CD14-positive monocyte (primary cell): ENCODE measurements at regions not wholly inside any gene's neighbourhood (a gene's known extent, or its start where the extent isn't known, plus 50 kb on each side); places are given as distances from the start of the nearest gene placed in this dataset.

Experiments used
- DNase-seq, 3 donors: peaks; one replicate each; pipeline ENCODE4 v3.0.0-alpha.2; 2011 to 2022
- H2AFZ ChIP-seq: 2 replicates; pipeline ENCODE4 v1.6.0; 2012; ENCODE audit warnings: mild to moderate bottlenecking, low read depth, low read length, inconsistent platforms; ENCODE audit not compliant: insufficient read depth, poor library complexity, severe bottlenecking
- H3K27ac ChIP-seq, 2 donors: 1 replicate in 1 of 2; 2 replicates in 1 of 2; pipeline ENCODE4 v1.5.1; 2012 to 2013; ENCODE audit warnings: low read length in 2 of 2, control low read depth in 1 of 2, inconsistent platforms in 1 of 2, low read depth in 1 of 2, mild to moderate bottlenecking in 1 of 2
- H3K27me3 ChIP-seq, 2 donors: one replicate each; pipeline versions ENCODE4 v1.6.0 to v1.6.1; 2011 to 2013; ENCODE audit warnings: low read length in 2 of 2; ENCODE audit not compliant: control insufficient read depth in 2 of 2, insufficient read depth in 2 of 2
- H3K36me3 ChIP-seq, 2 donors: replicated peaks in 1 of 2; 1 replicate in 1 of 2; 2 replicates in 1 of 2; pipeline versions ENCODE4 v1.5.1 to v1.6.1; 2012 to 2013; ENCODE audit warnings: low read length in 2 of 2, control low read depth in 1 of 2, inconsistent platforms in 1 of 2, mild to moderate bottlenecking in 1 of 2; ENCODE audit not compliant: insufficient read depth in 2 of 2, control insufficient read depth in 1 of 2
- H3K4me1 ChIP-seq, 2 donors: 1 replicate in 1 of 2; 2 replicates in 1 of 2; pipeline versions ENCODE4 v1.5.1 to v1.6.1; 2012 to 2013; ENCODE audit warnings: low read length in 2 of 2, control low read depth in 1 of 2, inconsistent platforms in 1 of 2, mild to moderate bottlenecking in 1 of 2, moderate library complexity in 1 of 2; ENCODE audit not compliant: insufficient read depth in 2 of 2, control insufficient read depth in 1 of 2
- H3K4me2 ChIP-seq: replicated peaks from 2 replicates; pipeline ENCODE3; 2012; ENCODE audit warnings: low read length, moderate library complexity, mild to moderate bottlenecking; ENCODE audit not compliant: poor library complexity, severe bottlenecking; ENCODE audit errors: extremely low read depth
- H3K4me3 ChIP-seq, 3 experiments: fragments of 200-600 bp in 1 of 3; sonication (generic) in 1 of 3; replicated peaks in 1 of 3; 1 replicate in 2 of 3; 2 replicates in 1 of 3; pipeline ENCODE4 v1.5.1; 2011 to 2013; ENCODE audit warnings: low read length in 3 of 3, mild to moderate bottlenecking in 3 of 3, control low read depth in 2 of 3, low read depth in 2 of 3, inconsistent platforms in 1 of 3, moderate library complexity in 1 of 3
- H3K79me2 ChIP-seq: 2 replicates; pipeline ENCODE4 v1.6.0; 2012; ENCODE audit warnings: mild to moderate bottlenecking, control low read depth, inconsistent platforms, low read length, moderate library complexity; ENCODE audit not compliant: insufficient read depth
- H3K9ac ChIP-seq: 2 replicates; pipeline ENCODE4 v1.6.0; 2017; ENCODE audit warnings: low read length, mild to moderate bottlenecking; ENCODE audit not compliant: insufficient read depth, poor library complexity, severe bottlenecking
- H3K9me3 ChIP-seq, 2 donors: replicated peaks in 1 of 2; 1 replicate in 1 of 2; 2 replicates in 1 of 2; pipeline versions ENCODE4 v1.5.1 to v1.6.1; 2012 to 2013; ENCODE audit warnings: low read length in 2 of 2, control low read depth in 1 of 2; ENCODE audit not compliant: control insufficient read depth in 1 of 2, insufficient read depth in 1 of 2
- H4K20me1 ChIP-seq: 2 replicates; pipeline ENCODE4 v1.6.0; 2012; ENCODE audit warnings: mild to moderate bottlenecking, low read length, control low read depth, moderate library complexity; ENCODE audit not compliant: insufficient read depth
- H3K27ac Mint-ChIP-seq, 7 donors: one replicate each; pipeline ENCODE4 v1.8.0; 2020; ENCODE audit warnings: mild to moderate bottlenecking in 7 of 7, mixed read lengths in 7 of 7, moderate library complexity in 6 of 7, inconsistent platforms in 2 of 7
- H3K27me3 Mint-ChIP-seq, 3 donors: one replicate each; pipeline ENCODE4 v1.8.0; 2021 to 2022; ENCODE audit warnings: low read depth in 3 of 3, mild to moderate bottlenecking in 3 of 3, mixed read lengths in 3 of 3, moderate library complexity in 3 of 3, inconsistent platforms in 1 of 3
- H3K36me3 Mint-ChIP-seq, 2 donors: one replicate each; pipeline ENCODE4 v1.8.0; 2020; ENCODE audit warnings: mixed read lengths in 2 of 2, inconsistent platforms in 1 of 2, mild to moderate bottlenecking in 1 of 2
- H3K4me1 Mint-ChIP-seq: one replicate; pipeline ENCODE4 v1.8.0; 2020; ENCODE audit warnings: mild to moderate bottlenecking, mixed read lengths
- H3K4me3 Mint-ChIP-seq, 2 donors: one replicate each; pipeline ENCODE4 v1.8.0; 2020; ENCODE audit warnings: mild to moderate bottlenecking in 2 of 2, mixed read lengths in 2 of 2, moderate library complexity in 1 of 2
- H3K9me3 Mint-ChIP-seq, 7 donors: one replicate each; pipeline ENCODE4 v1.8.0; 2020 to 2022; ENCODE audit warnings: mixed read lengths in 7 of 7, mild to moderate bottlenecking in 6 of 7, moderate library complexity in 6 of 7, inconsistent platforms in 2 of 7
- WGBS: methylation state at CpG from one replicate; pipeline ENCODE4 v1.1.5; 2013; ENCODE audit warnings: missing lambda C conversion rate; ENCODE audit not compliant: insufficient coverage; 5-methylcytosine and 5-hydroxymethylcytosine counted together
- intact Hi-C, 2 donors: fragments of 100-400 bp; cut with micrococcal nuclease; formaldehyde crosslinking; loops; one replicate each; pipeline versions ENCODE4 v1.15.0 to v1.15.1; 2023
- TF ChIP-seq, protein P1 (sequence below): fragments of 200-600 bp; IDR thresholded peaks from one replicate; pipeline ENCODE4 v1.8.0; 2022; ENCODE audit warnings: antibody characterized with exemption, mild to moderate bottlenecking

DNA sequence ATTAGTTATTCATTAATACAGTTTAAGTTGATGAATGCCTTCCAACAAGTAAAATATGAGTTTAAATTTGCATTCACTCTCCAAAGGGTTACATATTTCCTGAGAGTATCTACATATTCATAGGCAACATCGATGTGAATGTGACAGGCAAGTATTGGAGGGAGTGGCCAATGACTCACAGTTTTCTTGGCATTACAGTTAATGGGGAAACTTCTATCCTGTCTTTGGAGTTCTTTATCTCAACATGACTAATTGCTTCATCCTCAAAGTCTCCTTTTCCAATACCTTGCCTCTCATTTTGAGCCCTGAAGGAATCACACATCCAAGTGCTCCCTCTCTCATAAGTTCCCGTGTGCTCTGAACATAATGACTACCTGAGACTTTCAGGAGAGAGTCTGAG, 439.7 kb upstream of the FRG2C start:
- Histone ChIP-seq H2AFZ (no peak overlapping the region), H3K9ac (no peak overlapping the region), H3K4me1 (peaks cover 9 to 11% of the 10 kb centered on the region in 2 donors), H3K4me2 (no peak overlapping the region), H3K9me3 (no peaks in the 10 kb centered on the region), H3K27me3 (no peaks in the 10 kb centered on the region), H4K20me1 (no peaks in the 10 kb centered on the region), H3K36me3 (no peaks in the 10 kb centered on the region), H3K4me3 (no peak overlapping the region), H3K27ac (no peak overlapping the region), H3K79me2 (no peaks in the 10 kb centered on the region)
- WGBS, result no CpG with 5 or more reads among the region's 2 CpGs
- TF ChIP-seq, protein P1, sequence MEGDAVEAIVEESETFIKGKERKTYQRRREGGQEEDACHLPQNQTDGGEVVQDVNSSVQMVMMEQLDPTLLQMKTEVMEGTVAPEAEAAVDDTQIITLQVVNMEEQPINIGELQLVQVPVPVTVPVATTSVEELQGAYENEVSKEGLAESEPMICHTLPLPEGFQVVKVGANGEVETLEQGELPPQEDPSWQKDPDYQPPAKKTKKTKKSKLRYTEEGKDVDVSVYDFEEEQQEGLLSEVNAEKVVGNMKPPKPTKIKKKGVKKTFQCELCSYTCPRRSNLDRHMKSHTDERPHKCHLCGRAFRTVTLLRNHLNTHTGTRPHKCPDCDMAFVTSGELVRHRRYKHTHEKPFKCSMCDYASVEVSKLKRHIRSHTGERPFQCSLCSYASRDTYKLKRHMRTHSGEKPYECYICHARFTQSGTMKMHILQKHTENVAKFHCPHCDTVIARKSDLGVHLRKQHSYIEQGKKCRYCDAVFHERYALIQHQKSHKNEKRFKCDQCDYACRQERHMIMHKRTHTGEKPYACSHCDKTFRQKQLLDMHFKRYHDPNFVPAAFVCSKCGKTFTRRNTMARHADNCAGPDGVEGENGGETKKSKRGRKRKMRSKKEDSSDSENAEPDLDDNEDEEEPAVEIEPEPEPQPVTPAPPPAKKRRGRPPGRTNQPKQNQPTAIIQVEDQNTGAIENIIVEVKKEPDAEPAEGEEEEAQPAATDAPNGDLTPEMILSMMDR, result no peak
- no peaks in the 10 kb centered on the region for H3K36me3 Mint-ChIP-seq
- no peak overlapping the region for H3K4me3 Mint-ChIP-seq
- intact Hi-C loops, result no loop called here
- H3K27me3 Mint-ChIP-seq, result peaks cover 0 to 2% (median 0%) of the 10 kb centered on the region in 3 donors
- no peak overlapping the region for H3K27ac Mint-ChIP-seq
- no peak for DNase-seq
- H3K4me1 Mint-ChIP-seq, result peaks cover 13% of the 10 kb centered on the region
- H3K9me3 Mint-ChIP-seq, result peaks cover 0 to 2% (median 0%) of the 10 kb centered on the region in 7 donors

DNA sequence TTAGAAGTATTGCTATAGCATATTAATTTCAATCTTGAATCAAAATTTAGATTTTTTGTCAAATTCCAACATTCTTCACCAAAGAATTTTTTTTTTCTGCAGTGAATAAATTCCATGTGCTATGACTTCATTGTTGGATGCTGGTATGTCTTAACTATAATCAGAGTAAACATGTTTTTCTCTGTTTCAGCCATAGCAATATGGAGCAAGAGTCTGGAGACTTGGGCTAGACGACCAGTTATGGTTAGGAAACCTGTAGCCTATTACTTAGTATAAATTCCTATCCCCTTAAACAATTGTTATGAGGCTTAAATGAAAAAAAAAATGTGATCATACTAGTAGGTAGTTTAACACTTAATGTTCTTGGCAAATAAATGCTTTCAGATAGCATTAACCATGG, 431.9 kb upstream of the FRG2C start:
- no peaks in the 10 kb centered on the region for H3K4me1 ChIP-seq
- H3K27ac ChIP-seq, result no peak overlapping the region
- H3K9me3 ChIP-seq, result no peaks in the 10 kb centered on the region
- H3K36me3 ChIP-seq, result no peaks in the 10 kb centered on the region
- TF ChIP-seq, protein P1, result no peak
- no peaks in the 10 kb centered on the region for H3K4me1 Mint-ChIP-seq
- H3K27me3 ChIP-seq, result no peaks in the 10 kb centered on the region
- peaks cover 0 to 7% (median 4%) of the 10 kb centered on the region in 7 donors for H3K9me3 Mint-ChIP-seq
- intact Hi-C loops, result no loop called here
- H3K4me3 ChIP-seq, result no peak overlapping the region
- no peak overlapping the region for H3K4me2 ChIP-seq
- H3K9ac ChIP-seq, result no peak overlapping the region
- no peak overlapping the region for H2AFZ ChIP-seq
- H3K79me2 ChIP-seq, result no peaks in the 10 kb centered on the region
- no peak for DNase-seq
- no peak overlapping the region for H3K27ac Mint-ChIP-seq
- WGBS, result no CpG with 5 or more reads among the region's 1 CpG
- H4K20me1 ChIP-seq, result no peaks in the 10 kb centered on the region
- peaks cover 0 to 1% (median 0%) of the 10 kb centered on the region in 3 donors for H3K27me3 Mint-ChIP-seq
- no peaks in the 10 kb centered on the region for H3K36me3 Mint-ChIP-seq
- H3K4me3 Mint-ChIP-seq, result no peak overlapping the region
